Globus pallidus (tissue), 1 donor: ENCODE measurements at regions not wholly inside any gene's neighbourhood (a gene's known extent, or its start where the extent isn't known, plus 50 kb on each side); places are given as distances from the start of the nearest gene placed in this dataset.

Experiments
- DNase-seq: peaks from one replicate; pipeline ENCODE4 v3.0.0-alpha.2; 2015; ENCODE audit warnings: low spot score

DNA sequence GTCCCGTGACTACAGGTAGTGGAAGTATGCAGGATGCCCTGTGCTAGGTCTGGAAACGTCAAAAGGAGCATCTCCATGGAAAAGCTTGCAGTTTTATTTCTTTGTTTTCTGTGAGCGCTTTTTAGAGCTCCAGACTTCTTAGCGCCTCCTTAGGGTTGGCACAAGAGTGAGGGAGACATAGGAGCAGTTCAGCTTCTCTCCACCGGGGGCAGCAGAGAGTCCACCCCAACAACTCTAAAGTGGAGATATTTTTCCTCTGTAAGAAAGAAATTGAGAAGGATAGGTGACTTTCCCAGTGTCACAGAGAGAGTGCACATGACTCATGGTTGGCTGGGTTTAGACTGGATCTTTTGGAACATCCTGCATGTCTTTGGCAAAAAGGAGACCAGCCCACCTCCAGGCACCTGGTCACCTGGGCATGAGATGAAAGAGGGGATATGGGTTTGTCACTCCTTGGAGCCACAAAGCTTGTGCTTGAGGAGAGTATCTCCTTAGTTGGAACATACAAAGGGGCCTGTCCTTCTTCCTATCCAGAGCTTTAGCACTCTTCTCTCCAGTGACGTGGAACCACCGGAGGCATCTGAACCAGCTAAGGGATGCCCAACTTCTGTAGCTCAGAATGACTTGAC lies 637.7 kb downstream of the SEMA5A start:
- DNase-seq: peak; percentile 7

DNA sequence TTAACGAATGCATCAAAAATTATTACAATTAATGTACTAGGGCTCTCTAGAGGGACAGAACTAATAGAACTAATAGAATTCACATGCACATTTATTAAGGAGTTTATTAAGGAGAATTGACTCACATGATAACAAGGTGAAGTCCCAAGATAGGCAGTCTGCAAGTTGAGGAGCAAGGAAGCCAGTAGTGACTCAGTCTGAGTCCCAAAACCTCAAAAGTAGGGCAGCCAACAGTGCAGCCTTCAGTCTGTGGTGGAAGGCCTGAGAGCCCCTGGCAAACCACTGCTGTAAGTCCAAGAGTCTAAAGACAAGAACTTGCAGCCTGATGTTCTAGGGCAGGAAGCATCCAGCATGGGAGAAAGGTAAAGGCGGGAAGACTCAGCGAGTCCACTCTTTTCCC lies 633.8 kb downstream of the SEMA5A start:
- no peak for DNase-seq

DNA sequence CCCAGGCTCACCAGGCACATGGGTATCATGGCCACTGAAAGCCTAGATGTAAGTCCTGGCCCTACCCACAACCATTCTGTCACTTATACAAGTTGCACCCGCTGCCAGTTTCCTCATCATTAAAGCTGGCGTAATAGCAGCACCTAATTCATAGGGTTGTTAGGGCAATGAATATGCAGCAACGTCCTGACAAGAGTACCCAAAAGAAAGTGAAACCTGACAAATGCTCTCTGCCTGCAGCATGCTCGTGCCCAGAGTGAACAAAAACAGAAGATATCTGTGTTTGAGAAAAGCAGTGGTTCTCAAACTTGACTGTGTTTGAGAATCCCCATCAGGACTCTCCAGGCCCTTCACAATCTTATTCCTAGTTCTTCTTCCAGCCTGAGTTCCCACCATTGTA lies 632.4 kb downstream of the SEMA5A start:
- no peak for DNase-seq

DNA sequence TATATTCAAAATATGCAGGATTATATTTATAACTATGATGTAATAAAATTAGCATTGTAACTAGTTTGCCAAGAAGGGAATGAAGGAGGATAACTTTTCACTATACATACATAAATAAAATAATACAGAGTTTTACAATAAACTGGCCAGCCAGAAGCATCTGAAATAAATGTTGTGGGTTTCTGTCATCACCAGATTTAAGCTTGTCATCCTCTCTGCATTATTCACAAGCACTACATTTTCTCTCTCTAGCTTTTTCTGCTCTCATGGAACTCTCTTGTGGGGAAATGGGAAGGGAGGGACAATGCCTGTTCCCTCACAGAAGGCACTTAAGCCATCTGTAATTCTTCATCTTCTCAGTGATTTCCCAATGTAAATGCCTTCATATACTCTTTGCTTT lies 626.8 kb downstream of the SEMA5A start:
- no peak for DNase-seq

DNA sequence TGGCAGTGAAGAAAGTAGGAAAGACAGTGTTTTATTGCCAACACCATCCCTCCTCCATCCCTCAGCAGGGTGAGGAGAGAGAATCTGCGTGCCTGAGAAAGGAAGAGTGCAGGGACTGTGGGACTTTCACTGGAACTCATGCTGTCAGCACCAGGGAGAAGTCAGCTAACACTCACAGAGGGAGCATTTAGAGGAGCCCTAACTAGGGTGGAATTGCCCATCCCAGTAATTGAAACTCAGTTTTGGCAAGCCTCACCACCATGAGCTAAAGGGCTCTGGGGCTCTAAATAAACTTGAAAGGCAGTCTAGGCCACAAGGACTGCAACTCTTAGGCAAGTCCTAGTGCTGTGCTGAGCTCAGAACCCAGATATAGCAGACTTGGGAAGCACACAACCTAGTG lies 622.3 kb downstream of the SEMA5A start:
- no peak for DNase-seq

DNA sequence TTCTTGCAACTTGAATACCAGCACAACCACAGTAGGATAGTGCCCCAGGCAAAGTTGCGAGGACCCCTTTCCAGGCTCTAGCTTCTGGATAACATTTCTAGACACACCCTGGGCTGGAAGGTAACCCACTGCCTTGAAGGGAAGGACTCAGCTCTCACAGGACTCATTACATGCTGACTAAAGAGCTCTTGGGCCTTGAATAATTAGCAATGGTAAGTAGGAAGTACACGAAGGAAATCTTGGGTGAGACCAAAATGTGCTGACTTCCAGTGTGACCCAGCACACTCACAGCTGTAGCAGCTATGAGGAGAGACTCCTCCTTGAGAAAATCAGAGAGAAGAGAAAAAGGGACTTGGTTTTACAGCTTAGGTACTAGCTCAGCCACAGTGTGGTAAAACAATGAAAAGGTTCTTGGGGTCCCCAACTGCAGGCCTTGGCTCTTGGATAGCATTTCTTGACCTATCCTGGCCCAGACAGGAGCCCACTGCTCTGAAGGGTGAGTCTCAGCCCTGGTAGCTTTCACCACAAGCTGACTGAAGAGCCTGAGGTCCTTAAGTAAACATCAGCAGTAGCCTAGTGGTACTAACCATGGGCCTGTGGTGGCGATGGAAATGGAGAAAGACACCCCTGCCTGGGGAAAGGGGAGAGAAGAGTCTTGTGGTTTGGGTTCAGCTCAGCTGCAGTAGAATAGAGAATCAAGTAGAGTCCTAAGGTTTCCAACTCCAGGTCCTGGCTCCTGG lies 621.7 kb downstream of the SEMA5A start:
- DNase-seq: no peak

DNA sequence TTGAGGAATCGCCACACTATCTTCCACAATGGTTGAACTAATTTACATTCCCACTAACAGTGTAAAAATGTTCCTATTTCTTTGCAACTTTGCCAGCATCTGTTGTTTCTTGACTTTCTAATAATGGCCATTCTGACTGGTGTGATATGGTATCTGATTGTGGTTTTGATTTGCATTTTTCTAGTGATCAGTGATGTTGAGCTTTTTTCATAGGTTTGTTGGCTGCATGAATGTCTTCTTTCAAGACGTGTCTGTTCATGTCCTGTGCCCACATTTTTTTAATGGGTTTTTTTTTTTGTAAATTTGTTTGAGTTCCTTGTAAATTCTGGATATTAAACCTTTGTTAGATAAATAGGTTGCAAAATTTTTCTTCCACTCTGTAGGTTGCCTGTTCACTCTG lies 615.9 kb downstream of the SEMA5A start:
- DNase-seq: no peak

DNA sequence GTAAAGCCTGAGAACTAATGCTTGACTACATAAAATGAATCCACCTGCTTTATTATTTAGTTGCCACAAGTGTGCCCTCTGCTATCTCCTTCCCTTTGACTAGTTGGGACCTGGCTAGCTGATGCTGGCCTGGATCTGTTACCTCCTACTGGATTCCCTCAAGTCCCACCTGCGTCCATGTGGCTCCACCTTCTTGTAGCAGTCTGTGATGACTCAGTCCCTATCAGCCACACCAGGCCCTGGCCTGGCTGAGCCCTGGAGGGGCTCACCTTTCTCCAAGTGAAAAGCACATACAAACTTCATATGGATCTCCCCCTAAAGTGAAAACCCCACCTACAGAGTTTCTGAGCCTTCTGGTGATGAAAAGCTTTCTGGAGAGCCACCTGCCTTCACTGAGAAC lies 611.4 kb downstream of the SEMA5A start:
- no peak for DNase-seq

DNA sequence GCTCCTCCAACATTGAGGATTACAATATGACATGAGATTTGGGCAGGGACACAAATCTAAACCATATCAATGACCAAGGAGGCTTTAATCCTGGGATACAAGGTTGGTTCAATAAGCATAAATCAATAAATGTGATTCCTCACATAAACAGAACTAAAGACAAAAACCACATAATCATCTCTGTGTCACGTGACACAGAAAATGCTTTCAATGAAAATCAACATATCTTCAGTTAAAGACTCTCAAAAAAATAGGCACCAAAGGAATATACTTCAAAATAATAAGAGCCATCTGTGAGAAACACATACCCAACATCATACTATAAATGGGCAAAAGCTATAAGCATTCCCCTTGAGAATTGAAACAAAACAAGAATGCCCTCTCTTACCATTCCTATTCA lies 604.9 kb downstream of the SEMA5A start:
- no peak for DNase-seq

DNA sequence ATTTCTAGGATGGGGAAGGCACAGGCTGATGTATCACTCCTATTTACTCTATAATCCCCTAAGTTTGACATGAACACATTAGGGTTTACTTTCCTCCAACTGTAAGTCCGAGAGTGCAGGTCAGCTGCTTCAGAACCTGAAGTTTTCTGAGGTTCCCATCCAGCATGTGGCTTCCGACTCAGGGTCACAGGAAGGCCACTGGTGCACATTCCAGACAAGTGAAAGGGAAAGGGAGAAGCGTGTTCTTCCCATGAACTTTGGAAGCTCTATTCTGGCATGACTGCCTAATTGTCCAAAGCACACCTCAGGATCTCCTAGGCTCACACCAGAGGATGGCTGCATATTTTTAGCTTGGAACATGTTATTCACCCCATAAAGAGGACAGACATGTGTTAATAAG lies 602.6 kb downstream of the SEMA5A start:
- DNase-seq: no peak

DNA sequence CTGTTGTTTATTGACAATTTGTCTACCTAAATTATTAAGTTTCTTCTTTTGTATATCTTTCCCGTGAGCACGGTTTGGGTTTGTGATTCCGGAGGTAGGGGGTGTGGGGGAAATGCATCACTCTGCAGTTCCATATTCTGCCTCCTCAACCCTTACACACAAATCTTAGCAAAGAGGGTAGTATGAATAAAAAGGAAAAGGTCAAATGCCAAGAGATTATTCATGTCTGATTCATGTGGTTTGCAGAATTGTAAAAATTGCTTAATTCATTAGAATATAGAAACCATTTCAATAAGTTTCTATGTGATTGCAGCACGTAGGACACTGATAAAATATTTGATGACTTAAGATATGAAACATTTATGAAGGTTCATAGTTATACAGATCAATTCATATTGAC lies 601.9 kb downstream of the SEMA5A start:
- DNase-seq: no peak

DNA sequence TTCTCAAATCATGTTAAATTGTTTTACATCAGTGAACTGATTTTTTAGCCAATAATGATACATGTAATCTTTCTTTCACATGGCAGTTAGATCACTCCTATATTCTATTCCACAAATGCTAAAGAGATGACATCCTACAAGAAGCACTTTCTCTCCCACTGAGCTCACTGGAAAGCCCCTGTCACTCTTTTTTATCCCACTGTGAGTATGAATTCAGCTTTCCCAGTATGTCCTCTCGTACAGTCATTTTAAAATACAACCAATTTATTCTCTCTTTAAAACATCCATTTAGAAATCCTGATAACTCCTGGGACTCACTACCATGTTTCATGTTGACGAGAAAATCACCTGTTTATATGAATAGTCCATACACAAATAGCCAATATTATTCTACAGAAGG lies 599.9 kb downstream of the SEMA5A start:
- DNase-seq: no peak

DNA sequence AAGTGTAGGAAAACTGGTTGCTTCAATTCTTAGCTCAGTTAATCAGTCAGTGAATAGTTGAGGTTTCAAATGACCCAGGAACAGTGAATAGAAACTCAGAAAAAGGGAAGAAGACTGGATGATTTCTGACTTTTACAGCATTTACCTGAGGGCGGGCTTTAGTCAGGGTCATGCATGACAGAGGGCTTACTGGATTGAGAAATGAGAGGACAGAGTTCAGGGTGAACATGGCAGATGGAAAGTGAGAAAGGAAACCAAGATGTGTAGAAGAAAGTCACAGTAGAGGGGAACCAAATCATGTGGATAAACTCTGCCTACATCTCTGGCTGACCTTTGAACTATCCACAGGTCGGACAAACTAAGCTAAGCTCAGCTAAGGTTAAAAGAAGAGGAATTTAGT lies 596.0 kb downstream of the SEMA5A start:
- no peak for DNase-seq

DNA sequence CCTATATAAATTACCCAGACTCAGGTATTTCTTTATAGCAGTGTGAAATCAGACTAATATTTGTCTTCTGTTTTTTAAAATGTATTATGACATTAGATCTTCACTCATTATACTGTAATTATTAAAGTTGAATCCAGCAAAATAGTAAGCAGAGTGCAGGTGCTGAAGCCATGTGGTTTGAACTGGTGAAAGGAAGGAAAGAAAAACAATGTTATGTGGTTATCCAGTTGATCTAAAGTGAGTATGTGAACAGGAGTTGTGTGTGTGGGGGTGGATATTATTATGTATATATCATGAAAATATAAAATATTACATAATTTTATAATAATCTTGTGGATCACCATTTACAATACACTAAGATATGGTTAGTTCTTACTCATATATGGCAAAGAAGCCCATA lies 593.7 kb downstream of the SEMA5A start:
- DNase-seq: no peak

DNA sequence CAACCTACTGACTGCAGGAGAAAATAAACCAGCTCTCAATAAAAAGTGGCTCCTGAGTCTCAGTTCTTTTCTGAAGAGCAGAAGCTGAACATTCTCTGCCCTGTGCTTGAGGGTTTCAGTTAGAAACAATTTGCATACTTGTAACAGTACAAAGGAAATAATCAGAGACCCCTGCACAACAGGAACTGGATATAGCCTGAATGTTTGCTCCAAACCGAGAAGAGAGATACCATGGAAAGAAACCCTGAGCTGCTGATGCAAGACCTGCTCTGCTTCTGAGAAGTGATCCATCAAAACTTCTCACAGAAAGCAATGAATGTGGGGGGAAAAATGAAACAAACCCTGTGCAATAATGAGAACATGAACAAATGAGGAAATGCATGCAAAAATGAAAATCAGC lies 592.9 kb downstream of the SEMA5A start:
- no peak for DNase-seq

DNA sequence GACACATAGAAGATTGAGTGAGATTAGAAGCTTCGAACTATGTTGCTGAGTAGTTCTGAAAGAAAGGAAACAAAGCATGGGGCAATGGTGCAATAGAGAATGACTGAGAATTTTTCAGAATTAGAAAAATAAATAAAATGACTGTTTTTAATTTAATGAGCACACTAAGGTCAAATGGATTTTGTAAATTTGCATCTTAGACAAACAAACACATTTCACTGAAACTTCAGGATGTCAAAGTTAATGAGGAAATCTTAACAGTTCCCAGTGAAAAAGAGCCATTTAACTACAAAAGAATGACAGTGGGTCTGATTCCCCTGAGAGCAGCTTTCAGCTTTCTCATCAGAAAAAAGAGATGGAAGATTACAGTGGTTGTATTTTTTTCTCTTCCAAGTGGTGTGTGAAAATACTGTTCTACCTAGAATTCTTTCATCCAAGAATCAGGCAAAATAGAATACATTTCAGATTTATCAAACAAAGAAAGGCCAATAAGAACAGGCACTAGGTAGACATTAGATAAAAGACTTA lies 591.9 kb downstream of the SEMA5A start:
- DNase-seq: no peak

DNA sequence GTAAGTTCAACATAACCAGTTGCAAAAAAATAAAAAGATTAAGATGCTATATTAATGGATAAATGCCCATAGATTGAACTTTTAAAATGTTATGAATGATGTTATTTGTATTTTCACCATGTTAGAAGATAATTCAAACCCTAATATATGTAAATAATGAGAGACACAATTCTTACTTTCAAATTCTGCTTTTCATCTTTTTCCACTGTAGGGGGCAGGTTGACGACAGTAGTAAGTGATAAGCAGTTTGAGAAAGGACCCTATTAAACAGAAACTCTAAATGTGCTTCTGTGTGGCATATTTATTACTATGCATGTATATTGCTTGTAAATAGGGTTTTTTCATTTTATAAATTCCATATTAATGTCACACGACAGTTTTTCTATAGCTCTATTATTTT lies 591.1 kb downstream of the SEMA5A start:
- peak; percentile 1 for DNase-seq

DNA sequence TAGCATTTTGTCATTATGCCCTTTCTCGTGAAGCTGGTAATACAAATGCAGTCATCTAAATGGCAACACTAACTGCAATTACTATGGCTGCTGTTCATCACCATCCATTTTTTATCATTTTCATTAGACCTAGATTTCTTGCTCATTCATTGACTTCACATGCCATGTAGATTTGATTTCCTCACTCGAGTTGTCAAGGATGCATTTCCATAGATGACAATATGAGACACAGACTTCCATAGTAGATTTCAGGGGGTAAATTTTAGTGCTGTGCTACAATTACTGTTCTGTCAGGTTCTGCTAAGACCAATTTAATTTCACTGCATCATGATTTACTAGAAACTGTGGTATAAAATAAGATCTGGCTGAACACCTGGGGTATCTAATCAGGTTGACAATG lies 589.2 kb downstream of the SEMA5A start:
- no peak for DNase-seq

DNA sequence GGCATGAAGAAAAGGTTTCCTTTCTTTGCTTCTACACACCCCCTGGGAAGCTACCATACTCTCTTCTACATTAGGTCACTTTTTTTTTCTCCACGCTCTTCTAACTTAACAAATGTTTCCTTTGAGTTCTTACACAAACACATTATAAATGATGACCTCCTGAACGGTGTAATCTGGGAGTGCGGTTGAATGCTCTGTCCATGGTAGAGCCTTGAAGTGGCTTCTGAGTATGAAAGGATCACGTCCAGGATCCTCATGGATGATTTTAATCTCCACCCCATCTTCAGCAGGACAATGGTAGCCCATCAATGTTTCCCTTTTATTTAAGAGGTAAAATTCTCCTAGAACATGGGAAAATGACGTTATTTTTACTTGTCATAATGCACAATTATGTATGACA lies 587.3 kb downstream of the SEMA5A start:
- no peak for DNase-seq

DNA sequence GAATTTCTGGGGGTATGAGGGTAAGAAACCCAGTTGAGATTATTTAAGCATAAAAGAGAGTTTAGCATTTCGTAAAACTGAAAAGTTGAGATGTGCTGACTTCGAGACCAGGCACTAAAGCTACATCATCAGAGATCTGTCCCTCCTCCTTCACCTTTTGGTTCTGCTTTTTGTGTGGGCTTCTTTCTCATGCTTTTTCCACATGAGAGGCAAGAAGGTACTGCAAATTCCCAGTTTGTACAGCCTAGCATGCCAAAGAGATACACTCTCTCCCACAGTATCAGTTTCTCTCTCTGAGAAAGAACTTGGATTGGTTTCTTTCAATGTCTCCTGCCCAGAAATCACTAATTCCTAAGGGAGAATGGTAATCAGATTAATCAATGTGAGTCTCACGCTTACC lies 584.7 kb downstream of the SEMA5A start:
- no peak for DNase-seq

DNA sequence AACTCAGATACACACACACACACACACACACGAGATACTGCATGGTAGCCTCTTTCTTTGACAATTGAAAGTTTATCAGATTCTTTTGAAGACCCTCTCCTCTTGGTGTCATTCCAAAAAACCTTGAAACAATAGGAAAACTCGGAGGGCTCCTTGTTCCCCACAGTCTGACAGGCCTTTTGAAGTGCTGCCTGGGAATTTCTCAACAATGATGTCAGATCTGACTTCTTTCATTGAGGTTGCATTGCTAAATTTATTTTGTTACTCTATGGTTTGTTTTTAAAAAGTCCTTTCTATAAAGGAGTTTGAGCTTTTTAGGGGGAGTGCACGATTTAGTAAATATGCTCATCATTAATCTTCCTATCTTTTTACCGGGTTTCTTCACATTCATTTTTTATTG lies 583.9 kb downstream of the SEMA5A start:
- DNase-seq: no peak

DNA sequence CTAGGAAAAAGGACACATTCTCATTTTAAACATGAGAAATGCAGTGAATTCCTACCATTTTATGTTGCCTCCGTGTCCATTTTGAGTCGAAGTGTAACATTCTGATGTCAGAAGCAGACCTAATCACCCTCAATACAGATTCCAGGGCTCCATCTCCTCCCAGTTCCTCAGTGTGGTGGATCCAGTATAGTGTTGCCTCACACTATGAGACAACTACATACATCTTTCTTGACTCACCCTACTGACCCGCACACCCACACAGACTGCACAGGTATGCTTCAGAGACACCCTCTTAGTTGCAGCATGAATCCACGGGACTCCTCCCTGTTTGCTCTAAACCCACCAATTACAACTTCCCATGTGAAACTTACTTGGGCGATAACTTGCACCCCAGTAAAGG lies 564.9 kb downstream of the SEMA5A start:
- no peak for DNase-seq

DNA sequence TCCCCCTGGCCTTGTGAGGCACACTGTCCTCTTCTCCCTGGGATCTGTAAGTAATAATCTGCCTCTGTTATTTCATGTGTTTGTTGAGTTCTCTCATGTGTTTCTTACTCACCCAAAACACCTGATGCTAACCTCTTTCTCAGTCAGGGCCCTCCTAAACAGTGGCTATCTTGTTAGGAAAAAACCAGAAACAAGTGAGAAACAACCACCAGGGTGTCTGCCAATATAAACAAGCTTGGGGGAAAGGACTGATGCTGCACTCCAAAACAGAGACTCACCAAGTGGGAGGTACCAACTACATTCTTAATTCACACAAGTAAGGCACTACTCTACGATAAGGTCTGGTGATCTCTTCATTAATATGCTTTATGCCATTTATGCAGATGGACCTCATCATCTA lies 564.4 kb downstream of the SEMA5A start:
- no peak for DNase-seq

DNA sequence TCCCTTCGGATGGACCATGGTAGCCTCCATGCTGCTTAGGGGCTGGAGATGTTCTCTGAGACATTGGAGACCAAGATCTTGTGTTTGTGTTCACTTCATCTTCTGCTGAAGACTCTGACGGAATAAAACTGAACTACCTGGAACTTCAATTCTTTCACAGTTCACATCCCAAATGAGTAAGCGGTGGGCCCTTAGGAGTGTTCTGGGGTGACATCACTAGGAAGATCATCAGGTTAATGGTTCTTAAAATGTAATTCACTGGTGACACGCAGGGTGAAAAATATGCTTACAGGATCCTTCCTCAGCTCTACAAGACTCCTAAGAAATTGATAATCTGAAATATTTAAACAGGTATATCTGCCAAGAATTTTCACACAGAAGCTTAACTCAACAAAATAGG lies 561.5 kb downstream of the SEMA5A start:
- no peak for DNase-seq
